Liver (tissue), 3 donors: ENCODE measurements at regions not wholly inside any gene's neighbourhood (a gene's known extent, or its start where the extent isn't known, plus 50 kb on each side); places are given as distances from the start of the nearest gene placed in this dataset.

Experiments
- EGR1 ChIP-seq, 2 donors: IDR thresholded peaks; 2 replicates each; pipeline ENCODE4 v1.6.1; 2016 to 2018; ENCODE audit warnings: antibody characterized with exemption in 2 of 2, low read depth in 2 of 2
- GABPA ChIP-seq, 2 donors: IDR thresholded peaks in 1 of 2; conservative IDR thresholded peaks in 1 of 2; 2 replicates each; pipeline ENCODE4 v1.6.1; 2016; ENCODE audit warnings: antibody characterized with exemption in 2 of 2, mild to moderate bottlenecking in 1 of 2, moderate library complexity in 1 of 2
- HNF4A ChIP-seq, 2 donors: conservative IDR thresholded peaks; 2 replicates each; pipeline ENCODE4 v1.6.1; 2016; ENCODE audit warnings: antibody characterized with exemption in 2 of 2, mild to moderate bottlenecking in 2 of 2
- HNF4G ChIP-seq: IDR thresholded peaks from 2 replicates; pipeline ENCODE4 v1.6.1; 2016; ENCODE audit warnings: antibody characterized with exemption
- RAD21 ChIP-seq, 2 donors: IDR thresholded peaks; 2 replicates each; pipeline ENCODE4 v1.6.1; 2016; ENCODE audit warnings: antibody characterized with exemption in 2 of 2, mild to moderate bottlenecking in 2 of 2
- RXRA ChIP-seq, 2 donors: IDR thresholded peaks; 2 replicates each; pipeline ENCODE4 v1.6.1; 2017 to 2018; ENCODE audit warnings: antibody characterized with exemption in 2 of 2, mild to moderate bottlenecking in 1 of 2
- SP1 ChIP-seq: IDR thresholded peaks from 2 replicates; pipeline ENCODE4 v1.6.1; 2018; ENCODE audit warnings: antibody characterized with exemption, mild to moderate bottlenecking
- TAF1 ChIP-seq: conservative IDR thresholded peaks from 2 replicates; pipeline ENCODE4 v1.6.1; 2016; ENCODE audit warnings: antibody characterized with exemption, mild to moderate bottlenecking
- YY1 ChIP-seq: IDR thresholded peaks from 2 replicates; pipeline ENCODE4 v1.6.1; 2016; ENCODE audit warnings: antibody characterized with exemption, mild to moderate bottlenecking
- TF ChIP-seq, protein P1 (sequence below): fragments of 150-350 bp; IDR thresholded peaks from 2 replicates; pipeline ENCODE4 v1.5.1; 2017; ENCODE audit warnings: improper control_type of control experiment, low read depth, low read length; ENCODE audit not compliant: missing input control
- TF ChIP-seq, protein P2 (sequence below): IDR thresholded peaks from 2 replicates; pipeline ENCODE4 v1.6.1; 2016; ENCODE audit warnings: antibody characterized with exemption, mild to moderate bottlenecking
- donor health status: healthy.
- donor health status: healthy.

DNA sequence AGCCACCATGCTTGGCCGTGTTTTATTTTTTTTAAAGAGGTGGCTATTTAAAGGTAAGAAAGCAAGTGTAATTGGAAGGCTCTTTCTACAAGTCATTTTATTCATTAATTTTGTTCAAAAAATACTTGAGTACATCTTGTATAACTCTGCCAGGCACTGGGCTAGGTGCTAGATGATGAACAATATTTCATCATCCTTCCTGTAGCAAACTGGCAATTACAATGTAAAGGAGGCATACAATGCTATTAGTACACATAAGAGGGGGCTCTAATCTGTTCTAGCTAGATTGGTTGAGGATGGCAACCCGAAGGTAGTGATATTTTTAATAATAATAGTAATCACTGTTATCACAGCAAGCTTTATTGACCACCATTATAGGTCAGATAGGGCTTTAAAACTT lies 215.5 kb upstream of the KLF14 start:
- TF ChIP-seq, protein P1, sequence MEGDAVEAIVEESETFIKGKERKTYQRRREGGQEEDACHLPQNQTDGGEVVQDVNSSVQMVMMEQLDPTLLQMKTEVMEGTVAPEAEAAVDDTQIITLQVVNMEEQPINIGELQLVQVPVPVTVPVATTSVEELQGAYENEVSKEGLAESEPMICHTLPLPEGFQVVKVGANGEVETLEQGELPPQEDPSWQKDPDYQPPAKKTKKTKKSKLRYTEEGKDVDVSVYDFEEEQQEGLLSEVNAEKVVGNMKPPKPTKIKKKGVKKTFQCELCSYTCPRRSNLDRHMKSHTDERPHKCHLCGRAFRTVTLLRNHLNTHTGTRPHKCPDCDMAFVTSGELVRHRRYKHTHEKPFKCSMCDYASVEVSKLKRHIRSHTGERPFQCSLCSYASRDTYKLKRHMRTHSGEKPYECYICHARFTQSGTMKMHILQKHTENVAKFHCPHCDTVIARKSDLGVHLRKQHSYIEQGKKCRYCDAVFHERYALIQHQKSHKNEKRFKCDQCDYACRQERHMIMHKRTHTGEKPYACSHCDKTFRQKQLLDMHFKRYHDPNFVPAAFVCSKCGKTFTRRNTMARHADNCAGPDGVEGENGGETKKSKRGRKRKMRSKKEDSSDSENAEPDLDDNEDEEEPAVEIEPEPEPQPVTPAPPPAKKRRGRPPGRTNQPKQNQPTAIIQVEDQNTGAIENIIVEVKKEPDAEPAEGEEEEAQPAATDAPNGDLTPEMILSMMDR = no peak
- TF ChIP-seq EGR1 (IDR thresholded peaks at IDR 0.05; ENCODE audit: low read depth in 2 of 2) = no peak
- TF ChIP-seq, protein P2, sequence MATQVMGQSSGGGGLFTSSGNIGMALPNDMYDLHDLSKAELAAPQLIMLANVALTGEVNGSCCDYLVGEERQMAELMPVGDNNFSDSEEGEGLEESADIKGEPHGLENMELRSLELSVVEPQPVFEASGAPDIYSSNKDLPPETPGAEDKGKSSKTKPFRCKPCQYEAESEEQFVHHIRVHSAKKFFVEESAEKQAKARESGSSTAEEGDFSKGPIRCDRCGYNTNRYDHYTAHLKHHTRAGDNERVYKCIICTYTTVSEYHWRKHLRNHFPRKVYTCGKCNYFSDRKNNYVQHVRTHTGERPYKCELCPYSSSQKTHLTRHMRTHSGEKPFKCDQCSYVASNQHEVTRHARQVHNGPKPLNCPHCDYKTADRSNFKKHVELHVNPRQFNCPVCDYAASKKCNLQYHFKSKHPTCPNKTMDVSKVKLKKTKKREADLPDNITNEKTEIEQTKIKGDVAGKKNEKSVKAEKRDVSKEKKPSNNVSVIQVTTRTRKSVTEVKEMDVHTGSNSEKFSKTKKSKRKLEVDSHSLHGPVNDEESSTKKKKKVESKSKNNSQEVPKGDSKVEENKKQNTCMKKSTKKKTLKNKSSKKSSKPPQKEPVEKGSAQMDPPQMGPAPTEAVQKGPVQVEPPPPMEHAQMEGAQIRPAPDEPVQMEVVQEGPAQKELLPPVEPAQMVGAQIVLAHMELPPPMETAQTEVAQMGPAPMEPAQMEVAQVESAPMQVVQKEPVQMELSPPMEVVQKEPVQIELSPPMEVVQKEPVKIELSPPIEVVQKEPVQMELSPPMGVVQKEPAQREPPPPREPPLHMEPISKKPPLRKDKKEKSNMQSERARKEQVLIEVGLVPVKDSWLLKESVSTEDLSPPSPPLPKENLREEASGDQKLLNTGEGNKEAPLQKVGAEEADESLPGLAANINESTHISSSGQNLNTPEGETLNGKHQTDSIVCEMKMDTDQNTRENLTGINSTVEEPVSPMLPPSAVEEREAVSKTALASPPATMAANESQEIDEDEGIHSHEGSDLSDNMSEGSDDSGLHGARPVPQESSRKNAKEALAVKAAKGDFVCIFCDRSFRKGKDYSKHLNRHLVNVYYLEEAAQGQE = no peak
- TF ChIP-seq TAF1 = no peak
- TF ChIP-seq RAD21 (IDR thresholded peaks at IDR 0.05) = no peak
- TF ChIP-seq YY1 = no peak
- no peak for TF ChIP-seq HNF4A (conservative IDR thresholded peaks at IDR 0.05)
- TF ChIP-seq SP1 = no peak
- TF ChIP-seq GABPA (IDR thresholded peaks at IDR 0.05 in 1 of 2, conservative IDR thresholded peaks at IDR 0.05 in 1 of 2) = no peak
- TF ChIP-seq HNF4G = no peak
- no peak for TF ChIP-seq RXRA (IDR thresholded peaks at IDR 0.05)
